ENCODE measurements at regions not wholly inside any gene's neighbourhood (a gene's known extent, or its start where the extent isn't known, plus 50 kb on each side); places are given as distances from the start of the nearest gene placed in this dataset.

DNA sequence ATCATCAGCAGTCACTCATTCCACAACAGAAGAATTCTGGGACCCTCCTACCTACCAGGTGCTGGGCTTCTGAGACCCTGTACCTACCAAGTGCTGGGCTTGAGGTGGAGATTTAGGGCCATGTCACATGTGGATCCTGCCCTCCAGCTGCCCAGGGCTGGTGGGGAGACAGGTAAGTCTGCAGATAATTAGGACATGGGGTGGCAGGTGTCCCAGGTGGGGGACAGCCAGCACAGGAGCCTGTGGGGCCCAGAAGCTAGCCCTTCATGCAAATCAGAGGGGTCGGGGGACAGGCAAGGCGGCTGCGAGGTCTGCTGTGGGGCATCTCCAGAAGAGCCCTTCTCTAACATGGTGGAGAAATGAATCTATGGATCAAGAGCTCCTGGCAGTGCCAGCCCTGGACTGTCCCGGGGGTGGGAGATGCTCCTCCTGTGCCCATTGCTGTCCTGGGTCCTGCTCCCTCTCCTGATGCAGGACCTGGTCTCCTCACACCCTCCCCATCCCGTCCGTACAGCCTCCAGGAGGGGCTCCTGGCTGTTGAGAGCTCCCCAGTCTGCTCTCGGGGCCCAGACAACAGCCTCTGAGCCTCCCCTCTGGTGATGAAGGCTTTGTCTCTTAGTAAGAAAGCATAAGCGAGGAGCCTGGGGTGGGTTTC, 106.3 kb upstream of the GLI2 start:
- no peak for TF ChIP-seq TAF1 (IDR thresholded peaks at IDR 0.05; ENCODE audit: borderline replicate concordance, low read depth, low read length)
- TF ChIP-seq POLR2A (IDR thresholded peaks at IDR 0.05; ENCODE audit: low read depth, low read length), result no peak
- no peak for TF ChIP-seq POLR2AphosphoS5 (IDR thresholded peaks at IDR 0.05; ENCODE audit: low read depth, low read length)
- FAIRE-seq (no peak), DNase-seq (ENCODE audit: insufficient read length) (no peak)

- no peak for FAIRE-seq
- no peak for TF ChIP-seq POLR2A (IDR thresholded peaks at IDR 0.05; ENCODE audit: low read depth, low read length)
- no peak for TF ChIP-seq TAF1 (IDR thresholded peaks at IDR 0.05; ENCODE audit: borderline replicate concordance, low read depth, low read length)
- TF ChIP-seq POLR2AphosphoS5 (IDR thresholded peaks at IDR 0.05; ENCODE audit: low read depth, low read length), result no peak
- no peak for DNase-seq (ENCODE audit: insufficient read length)
Observed at GRCh38 chr2:120630031-120630701, 105.5 kb upstream of the GLI2 start.

DNA sequence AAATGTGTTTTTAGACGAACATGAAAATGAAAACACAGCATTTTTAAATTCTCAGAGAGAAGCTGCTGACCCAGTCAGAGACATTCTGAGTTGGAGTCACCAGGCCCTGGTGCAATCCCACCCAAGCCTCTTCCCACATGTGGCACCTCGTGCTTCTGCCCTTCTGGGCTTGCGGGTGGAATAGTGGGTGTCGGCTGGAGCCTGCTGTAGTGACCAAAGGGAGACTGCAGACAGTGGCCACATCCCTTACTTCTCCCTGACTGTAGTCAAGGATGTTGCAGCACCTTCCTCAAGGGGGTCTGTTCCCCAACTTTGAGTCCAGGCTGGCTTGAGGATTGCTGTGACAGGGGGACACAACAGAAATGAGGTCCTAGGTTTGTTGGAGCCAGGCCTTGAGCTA, 104.4 kb upstream of the GLI2 start:
- TF ChIP-seq POLR2A (IDR thresholded peaks at IDR 0.05; ENCODE audit: low read depth, low read length) (no peak), TAF1 (IDR thresholded peaks at IDR 0.05; ENCODE audit: borderline replicate concordance, low read depth, low read length) (no peak), POLR2AphosphoS5 (IDR thresholded peaks at IDR 0.05; ENCODE audit: low read depth, low read length) (no peak)
- no peak for DNase-seq (ENCODE audit: insufficient read length)
- no peak for FAIRE-seq

- no peak for TF ChIP-seq TAF1 (IDR thresholded peaks at IDR 0.05; ENCODE audit: borderline replicate concordance, low read depth, low read length)
- no peak for TF ChIP-seq POLR2AphosphoS5 (IDR thresholded peaks at IDR 0.05; ENCODE audit: low read depth, low read length)
- no peak for TF ChIP-seq POLR2A (IDR thresholded peaks at IDR 0.05; ENCODE audit: low read depth, low read length)
- no peak for DNase-seq (ENCODE audit: insufficient read length)
- FAIRE-seq, result no peak
Observed at GRCh38 chr2:120631724-120632123, 103.9 kb upstream of the GLI2 start.

- TF ChIP-seq POLR2A (IDR thresholded peaks at IDR 0.05; ENCODE audit: low read depth, low read length) (no peak), TAF1 (IDR thresholded peaks at IDR 0.05; ENCODE audit: borderline replicate concordance, low read depth, low read length) (no peak), POLR2AphosphoS5 (IDR thresholded peaks at IDR 0.05; ENCODE audit: low read depth, low read length) (no peak)
- no peak for FAIRE-seq
- no peak for DNase-seq (ENCODE audit: insufficient read length)
Observed at GRCh38 chr2:120632796-120633646, 102.6 kb upstream of the GLI2 start.

DNA sequence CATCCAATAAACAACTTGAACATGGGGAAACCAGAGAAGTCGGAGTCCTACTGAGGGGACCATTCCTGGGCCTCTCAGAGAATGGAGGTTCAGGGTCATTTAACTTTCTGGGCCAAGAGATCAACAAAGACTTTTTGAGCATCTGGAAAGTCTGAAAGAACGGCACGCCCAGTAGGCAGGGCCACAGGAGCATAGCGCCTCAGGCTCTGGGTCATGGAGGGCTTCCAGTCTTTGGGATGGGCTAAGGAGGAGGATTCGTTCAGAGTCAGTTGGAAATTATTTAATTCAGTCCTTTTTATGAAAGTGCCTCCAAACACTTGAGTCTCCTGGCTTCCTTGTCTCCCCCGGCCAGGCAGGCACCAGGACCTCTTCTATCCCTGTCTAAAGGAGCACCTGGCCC, 101.1 kb upstream of the GLI2 start:
- DNase-seq (ENCODE audit: insufficient read length) (no peak), FAIRE-seq (no peak)
- TF ChIP-seq POLR2A (IDR thresholded peaks at IDR 0.05; ENCODE audit: low read depth, low read length) (no peak), POLR2AphosphoS5 (IDR thresholded peaks at IDR 0.05; ENCODE audit: low read depth, low read length) (no peak), TAF1 (IDR thresholded peaks at IDR 0.05; ENCODE audit: borderline replicate concordance, low read depth, low read length) (no peak)

GRCh38 chr2:120635146-120635545, 100.5 kb upstream of the GLI2 start:
- DNase-seq (ENCODE audit: insufficient read length), result no peak
- FAIRE-seq, result no peak
- TF ChIP-seq POLR2AphosphoS5 (IDR thresholded peaks at IDR 0.05; ENCODE audit: low read depth, low read length), result no peak

DNA sequence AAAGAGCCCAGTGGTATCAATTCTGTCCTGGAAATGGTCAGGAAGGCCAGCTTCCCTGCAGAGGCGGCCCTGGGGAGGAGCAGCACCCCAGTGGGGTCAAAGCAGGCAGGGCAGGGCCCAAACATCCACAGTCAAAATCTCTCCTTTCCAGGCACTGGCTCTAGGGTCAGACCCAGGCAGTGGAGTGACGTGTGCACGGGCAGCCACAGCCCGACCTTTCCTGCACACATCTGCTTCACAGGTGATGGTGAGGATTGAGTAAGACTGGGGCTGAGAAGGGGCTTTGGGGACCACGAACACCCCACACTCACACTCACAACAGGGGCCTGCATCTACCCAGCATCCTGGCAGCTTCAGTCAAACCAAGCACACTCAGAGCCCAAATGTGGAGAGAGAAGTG, 97.8 kb upstream of the GLI2 start:
- FAIRE-seq, result no peak

GRCh38 chr2:120638450-120638849, 97.2 kb upstream of the GLI2 start:
- TF ChIP-seq POLR2A (IDR thresholded peaks at IDR 0.05; ENCODE audit: low read depth, low read length) (no peak), POLR2AphosphoS5 (IDR thresholded peaks at IDR 0.05; ENCODE audit: low read depth, low read length) (no peak), TAF1 (IDR thresholded peaks at IDR 0.05; ENCODE audit: borderline replicate concordance, low read depth, low read length) (no peak)
- no peak for FAIRE-seq
- DNase-seq (ENCODE audit: insufficient read length), result no peak

More for the DNA sequence above, 97.8 kb upstream of the GLI2 start:
- DNase-seq (ENCODE audit: insufficient read length), result no peak
- no peak for TF ChIP-seq POLR2A (IDR thresholded peaks at IDR 0.05; ENCODE audit: low read depth, low read length)
- no peak for TF ChIP-seq POLR2AphosphoS5 (IDR thresholded peaks at IDR 0.05; ENCODE audit: low read depth, low read length)
- TF ChIP-seq TAF1 (IDR thresholded peaks at IDR 0.05; ENCODE audit: borderline replicate concordance, low read depth, low read length), result no peak

DNA sequence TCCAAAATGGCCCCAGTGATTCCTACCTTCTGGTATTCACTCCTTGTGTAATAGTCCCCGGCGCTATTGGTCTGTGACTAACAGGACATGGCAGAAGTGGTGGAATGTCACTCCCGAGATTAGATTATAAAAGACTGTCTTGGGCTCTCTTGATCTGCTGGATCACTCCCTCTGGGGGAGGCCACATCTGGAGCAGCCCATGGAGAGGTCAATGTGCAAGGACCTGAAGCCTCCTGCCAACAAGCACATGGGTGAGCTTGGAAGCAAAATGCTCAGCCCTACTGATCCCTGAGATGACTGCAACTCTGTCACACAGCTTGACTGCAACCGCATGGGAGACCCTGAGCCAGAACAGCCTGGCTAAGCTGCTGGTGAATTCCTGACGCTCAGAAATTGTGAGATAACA, 94.3 kb upstream of the GLI2 start:
- no peak for TF ChIP-seq POLR2AphosphoS5 (IDR thresholded peaks at IDR 0.05; ENCODE audit: low read depth, low read length)
- TF ChIP-seq POLR2A (IDR thresholded peaks at IDR 0.05; ENCODE audit: low read depth, low read length), result no peak
- TF ChIP-seq TAF1 (IDR thresholded peaks at IDR 0.05; ENCODE audit: borderline replicate concordance, low read depth, low read length), result no peak
- no peak for FAIRE-seq
- no peak for DNase-seq (ENCODE audit: insufficient read length)

DNA sequence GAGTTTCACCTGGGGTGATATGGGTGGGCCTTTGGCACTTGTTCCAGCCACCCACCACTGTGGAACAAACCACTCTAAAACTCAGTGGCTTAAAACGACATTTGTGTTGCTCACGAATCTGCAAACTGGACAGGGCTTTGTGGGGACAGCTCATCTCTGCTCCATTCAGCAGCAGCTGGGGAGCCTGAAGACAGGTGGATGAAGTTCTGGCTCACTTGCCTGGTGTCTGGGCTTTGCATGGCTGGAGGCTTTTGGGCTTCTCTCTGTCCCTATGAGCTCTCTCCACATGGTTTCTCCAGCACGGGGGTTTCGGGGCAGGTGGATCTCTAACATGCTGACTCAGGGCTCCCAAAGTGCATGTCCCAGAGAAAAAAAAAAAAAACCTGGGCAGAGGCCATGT, 93.0 kb upstream of the GLI2 start:
- FAIRE-seq, result no peak
- no peak for TF ChIP-seq POLR2AphosphoS5 (IDR thresholded peaks at IDR 0.05; ENCODE audit: low read depth, low read length)
- no peak for TF ChIP-seq POLR2A (IDR thresholded peaks at IDR 0.05; ENCODE audit: low read depth, low read length)
- TF ChIP-seq TAF1 (IDR thresholded peaks at IDR 0.05; ENCODE audit: borderline replicate concordance, low read depth, low read length), result no peak
- no peak for DNase-seq (ENCODE audit: insufficient read length)
